ENCODE measurements at regions not wholly inside any gene's neighbourhood (a gene's known extent, or its start where the extent isn't known, plus 50 kb on each side); places are given as distances from the start of the nearest gene placed in this dataset.
"Not testable (repeated sequence)": the region's sequence is repeated elsewhere in the genome, so short reads cannot be mapped to it uniquely, and the experiment has no call there.

- no peak for DNase-seq
These were observed 961.2 kb downstream of the TMEM121 start for GRCh38 chr14:106487600-106487999.

GRCh38 chr14:106488291-106488690, 961.9 kb downstream of the TMEM121 start:
- no peak for DNase-seq

- no peak for DNase-seq
These were observed 962.9 kb downstream of the TMEM121 start for GRCh38 chr14:106489112-106489881.

GRCh38 chr14:106490442-106490841, 964.1 kb downstream of the TMEM121 start:
- no peak for DNase-seq

GRCh38 chr14:106491851-106492250, 965.5 kb downstream of the TMEM121 start:
- DNase-seq = peak; percentile 30

GRCh38 chr14:106493962-106494823, 967.8 kb downstream of the TMEM121 start:
- DNase-seq = no peak

GRCh38 chr14:106500571-106500970, 974.2 kb downstream of the TMEM121 start:
- no peak for DNase-seq

- DNase-seq = no peak
These were observed 975.5 kb downstream of the TMEM121 start for GRCh38 chr14:106501898-106502297.

GRCh38 chr14:106505366-106505765, 979.0 kb downstream of the TMEM121 start:
- no peak for DNase-seq

- peak; percentile 43 for DNase-seq
These were observed 980.5 kb downstream of the TMEM121 start for GRCh38 chr14:106506881-106507305.

- no peak for DNase-seq
These were observed 981.0 kb downstream of the TMEM121 start for GRCh38 chr14:106507354-106507753.

GRCh38 chr14:106508216-106508615, 981.8 kb downstream of the TMEM121 start:
- no peak for DNase-seq

- no peak for DNase-seq
These were observed 982.8 kb downstream of the TMEM121 start for GRCh38 chr14:106509176-106509575.

- no peak for DNase-seq
These were observed 983.4 kb downstream of the TMEM121 start for GRCh38 chr14:106509807-106510206.

GRCh38 chr14:106511006-106511799, 984.8 kb downstream of the TMEM121 start:
- peak; percentile 48 for DNase-seq

GRCh38 chr14:106511800-106512198, 985.4 kb downstream of the TMEM121 start:
- DNase-seq = no peak

GRCh38 chr14:106513302-106513701, 986.9 kb downstream of the TMEM121 start:
- DNase-seq = no peak

- peak; percentile 85 for DNase-seq
These were observed 991.9 kb downstream of the TMEM121 start for GRCh38 chr14:106518054-106518943.

- DNase-seq = not testable (repeated sequence)
These were observed 995.7 kb downstream of the TMEM121 start for GRCh38 chr14:106522118-106522517.

GRCh38 chr14:106522990-106523389, 996.6 kb downstream of the TMEM121 start:
- no peak for DNase-seq

- no peak for DNase-seq
These were observed 1002.3 kb downstream of the TMEM121 start for GRCh38 chr14:106528717-106529116.

GRCh38 chr14:106530031-106530422, 1003.6 kb downstream of the TMEM121 start:
- no peak for DNase-seq
